GM12875 (cell line): ENCODE measurements at regions not wholly inside any gene's neighbourhood (a gene's known extent, or its start where the extent isn't known, plus 50 kb on each side); places are given as distances from the start of the nearest gene placed in this dataset.
A peak's percentile ranks its signal among the peaks of the same experiment; 100 is the strongest.

ENCODE experiments used
- H3K4me3 ChIP-seq: one replicate; pipeline ENCODE4 v1.5.1; 2011; ENCODE audit warnings: low read depth, low read length, control low read depth
- CTCF ChIP-seq: IDR thresholded peaks from 2 replicates; pipeline ENCODE4 v1.5.1; 2011; ENCODE audit warnings: low read depth, mild to moderate bottlenecking, control low read depth, inconsistent platforms, low read length, moderate library complexity, borderline replicate concordance; ENCODE audit not compliant: insufficient read depth

- no peak overlapping the region for H3K4me3 ChIP-seq
- no peak for TF ChIP-seq CTCF
These were observed 93.2 kb downstream of the EMP1 start for GRCh38 chr12:13289653-13290289.

DNA sequence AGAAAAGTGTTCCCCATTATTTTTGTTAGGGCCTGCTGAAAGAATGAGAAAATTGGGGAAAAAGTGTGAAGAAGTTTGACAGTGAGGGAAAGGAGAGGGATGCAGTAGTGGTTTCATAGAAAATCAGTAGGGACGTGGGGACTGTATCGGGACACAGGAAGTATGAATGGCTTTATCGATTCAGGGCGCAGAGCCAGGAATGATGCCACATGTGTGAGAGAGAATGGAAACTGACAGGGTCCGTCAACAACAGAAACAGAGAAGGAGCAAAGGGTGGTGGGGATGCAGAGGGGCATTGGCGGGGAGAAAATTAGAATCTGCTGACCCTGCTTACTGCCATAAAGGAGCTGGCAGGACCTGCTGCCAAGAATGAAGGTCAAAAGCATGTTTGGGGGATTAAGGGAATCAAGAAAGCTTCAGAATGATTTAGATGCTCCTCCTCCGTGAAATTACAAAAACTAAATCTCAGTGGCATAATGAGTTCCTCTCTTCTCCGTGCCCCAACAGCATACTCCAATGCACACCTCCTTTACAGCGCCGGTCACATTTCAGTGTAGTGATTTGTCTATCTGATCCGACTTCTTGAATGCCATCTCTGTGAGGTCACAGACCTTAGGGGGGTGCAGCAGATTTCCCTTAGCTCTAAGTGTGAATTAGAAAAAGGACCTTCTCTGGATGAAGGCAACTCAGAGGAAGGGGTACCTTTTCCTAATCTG lies 92.6 kb downstream of the EMP1 start:
- no peak overlapping the region for H3K4me3 ChIP-seq
- TF ChIP-seq CTCF = no peak

DNA sequence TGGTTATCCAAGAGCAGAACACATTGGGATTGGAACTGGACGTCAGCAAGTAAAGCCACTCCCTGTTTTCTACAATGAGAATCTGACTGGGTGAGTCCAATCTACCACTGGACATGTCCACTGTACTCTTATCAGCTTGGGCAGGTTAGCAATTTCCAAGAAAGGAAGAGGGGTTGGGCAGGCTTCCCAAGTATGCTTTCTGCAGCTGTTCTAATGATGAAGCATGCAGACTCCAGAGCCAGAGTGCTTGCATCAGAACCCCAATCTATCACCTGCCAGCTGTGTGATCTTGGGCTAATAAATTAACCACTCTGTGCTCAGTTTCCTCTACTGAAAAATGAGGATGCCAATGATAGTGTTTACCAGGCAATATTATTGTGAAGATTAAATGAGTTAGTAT lies 92.0 kb downstream of the EMP1 start:
- no peak for TF ChIP-seq CTCF
- no peak overlapping the region for H3K4me3 ChIP-seq

- TF ChIP-seq CTCF = no peak
- H3K4me3 ChIP-seq = no peak overlapping the region
These were observed 87.3 kb downstream of the EMP1 start for GRCh38 chr12:13283867-13284266.

DNA sequence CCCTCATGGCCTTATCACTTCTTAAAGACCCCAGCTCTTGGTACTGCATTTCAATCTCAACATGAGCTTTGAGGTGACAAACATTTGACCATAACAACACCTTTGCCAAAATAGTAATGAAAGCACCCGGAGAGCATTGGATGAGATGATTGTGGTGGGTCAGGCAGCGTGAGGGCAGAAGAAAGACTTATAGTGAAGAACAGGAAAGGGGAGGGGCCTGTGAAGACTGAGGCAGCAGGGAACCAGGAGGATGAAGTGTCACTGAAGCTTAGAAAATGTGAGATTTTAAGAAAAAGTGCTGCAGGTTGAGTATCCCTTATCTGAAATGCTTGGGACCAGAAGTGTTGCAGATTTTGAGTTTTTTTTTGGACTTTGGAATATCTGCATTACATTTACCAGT lies 86.3 kb downstream of the EMP1 start:
- no peak for TF ChIP-seq CTCF
- no peak overlapping the region for H3K4me3 ChIP-seq

- H3K4me3 ChIP-seq = no peak overlapping the region
- peak; percentile 88 for TF ChIP-seq CTCF
These were observed 81.8 kb downstream of the EMP1 start for GRCh38 chr12:13278249-13278787.

GRCh38 chr12:13277293-13277692 lies 80.8 kb downstream of the EMP1 start:
- no peak overlapping the region for H3K4me3 ChIP-seq
- no peak for TF ChIP-seq CTCF
